H1 (cell line): ENCODE measurements at regions not wholly inside any gene's neighbourhood (a gene's known extent, or its start where the extent isn't known, plus 50 kb on each side); places are given as distances from the start of the nearest gene placed in this dataset.

Source experiments
- ATF2 ChIP-seq: IDR thresholded peaks from 2 replicates; pipeline ENCODE4 v1.6.1; 2012; ENCODE audit warnings: low read length, inconsistent platforms
- CTBP2 ChIP-seq: IDR thresholded peaks from 2 replicates; pipeline ENCODE4 v1.7.0; 2011; ENCODE audit warnings: borderline replicate concordance, mild to moderate bottlenecking, moderate library complexity, mixed read lengths, low read length; ENCODE audit not compliant: insufficient read depth, insufficient read length
- TAF7 ChIP-seq: optimal IDR thresholded peaks from 2 replicates; pipeline ENCODE3; 2011; ENCODE audit warnings: low read depth, mild to moderate bottlenecking, inconsistent platforms, low read length, moderate library complexity, borderline replicate concordance

- TF ChIP-seq ATF2 = no peak
- no peak for TF ChIP-seq CTBP2
- no peak for TF ChIP-seq TAF7
- TF ChIP-seq, all 59 proteins: peak for 0
These were observed 440.6 kb upstream of the PAPPA start (continued) for GRCh38 chr9:115712981-115713380.
